Nephron (organoid): ENCODE measurements at regions not wholly inside any gene's neighbourhood (a gene's known extent, or its start where the extent isn't known, plus 50 kb on each side); places are given as distances from the start of the nearest gene placed in this dataset.

Experiments used
- H3K27ac Mint-ChIP-seq, 3 experiments: 2 replicates each; pipeline ENCODE4 v1.8.0; 2020; ENCODE audit warnings: mixed read lengths in 3 of 3, mild to moderate bottlenecking in 2 of 3, moderate library complexity in 1 of 3
- H3K27me3 Mint-ChIP-seq: 2 replicates; pipeline ENCODE4 v1.8.0; 2021; ENCODE audit warnings: low read depth, mild to moderate bottlenecking, moderate library complexity, mixed read lengths
- H3K36me3 Mint-ChIP-seq: 2 replicates; pipeline ENCODE4 v1.8.0; 2020; ENCODE audit warnings: low read depth, mixed read lengths
- H3K4me1 Mint-ChIP-seq: 2 replicates; pipeline ENCODE4 v1.8.0; 2020; ENCODE audit warnings: mixed read lengths
- H3K4me3 Mint-ChIP-seq, 3 experiments: 2 replicates each; pipeline ENCODE4 v1.8.0; 2020; ENCODE audit warnings: mild to moderate bottlenecking in 3 of 3, mixed read lengths in 3 of 3, moderate library complexity in 2 of 3
- H3K9me3 Mint-ChIP-seq: 2 replicates; pipeline ENCODE4 v1.8.0; 2020; ENCODE audit warnings: mixed read lengths
- TF ChIP-seq, protein P1 (sequence below), 3 experiments: fragments of 200-600 bp; sonication (generic); IDR thresholded peaks; one replicate each; pipeline ENCODE4 v1.5.0; 2021; ENCODE audit warnings: antibody characterized with exemption in 3 of 3; ENCODE audit not compliant: unreplicated experiment in 3 of 3

DNA sequence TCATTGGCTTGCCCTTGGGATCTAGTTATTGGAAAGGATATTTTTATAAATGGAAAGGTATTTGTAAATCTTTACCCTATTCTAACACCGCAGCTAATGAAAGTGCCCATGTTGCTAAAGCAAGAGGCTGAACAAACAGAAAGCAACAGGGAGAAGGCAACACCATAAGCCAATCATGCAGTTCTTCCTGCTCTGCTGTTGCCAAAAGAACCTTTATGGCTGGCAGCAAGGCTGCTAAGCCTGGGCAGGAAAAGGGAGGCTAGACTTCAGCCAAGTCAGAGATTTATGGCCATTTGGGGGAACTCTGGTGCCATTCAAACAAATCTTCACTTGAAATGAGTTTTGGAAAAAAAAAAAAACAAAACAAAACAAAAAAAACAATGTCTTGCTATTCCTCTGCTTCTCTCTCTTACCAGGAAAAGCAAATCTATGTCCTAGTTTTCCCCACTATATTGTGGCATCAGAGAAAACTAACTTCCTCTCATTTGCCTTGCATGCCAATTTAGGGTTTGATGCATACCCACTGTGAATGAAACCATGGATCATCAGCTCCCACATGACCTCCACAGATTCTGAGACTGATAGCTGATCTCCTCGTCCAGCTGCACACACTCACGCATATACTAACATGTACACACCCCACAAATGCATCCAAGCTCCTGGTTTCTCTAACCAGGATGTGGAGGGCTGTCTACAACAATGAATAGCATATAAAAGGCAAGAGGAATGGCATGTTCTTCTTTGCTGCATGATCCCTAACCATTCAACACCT, 179.3 kb downstream of the C1D start:
- H3K9me3 Mint-ChIP-seq, result no peaks in the 10 kb centered on the region
- peaks cover 37% of the 10 kb centered on the region for H3K4me1 Mint-ChIP-seq
- peak overlapping the region; percentile 53 to 83 (median 65) for H3K27ac Mint-ChIP-seq
- TF ChIP-seq, protein P1, sequence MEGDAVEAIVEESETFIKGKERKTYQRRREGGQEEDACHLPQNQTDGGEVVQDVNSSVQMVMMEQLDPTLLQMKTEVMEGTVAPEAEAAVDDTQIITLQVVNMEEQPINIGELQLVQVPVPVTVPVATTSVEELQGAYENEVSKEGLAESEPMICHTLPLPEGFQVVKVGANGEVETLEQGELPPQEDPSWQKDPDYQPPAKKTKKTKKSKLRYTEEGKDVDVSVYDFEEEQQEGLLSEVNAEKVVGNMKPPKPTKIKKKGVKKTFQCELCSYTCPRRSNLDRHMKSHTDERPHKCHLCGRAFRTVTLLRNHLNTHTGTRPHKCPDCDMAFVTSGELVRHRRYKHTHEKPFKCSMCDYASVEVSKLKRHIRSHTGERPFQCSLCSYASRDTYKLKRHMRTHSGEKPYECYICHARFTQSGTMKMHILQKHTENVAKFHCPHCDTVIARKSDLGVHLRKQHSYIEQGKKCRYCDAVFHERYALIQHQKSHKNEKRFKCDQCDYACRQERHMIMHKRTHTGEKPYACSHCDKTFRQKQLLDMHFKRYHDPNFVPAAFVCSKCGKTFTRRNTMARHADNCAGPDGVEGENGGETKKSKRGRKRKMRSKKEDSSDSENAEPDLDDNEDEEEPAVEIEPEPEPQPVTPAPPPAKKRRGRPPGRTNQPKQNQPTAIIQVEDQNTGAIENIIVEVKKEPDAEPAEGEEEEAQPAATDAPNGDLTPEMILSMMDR (IDR thresholded peaks at IDR 0.05; ENCODE audit: unreplicated experiment in 3 of 3), result no peak
- no peaks in the 10 kb centered on the region for H3K36me3 Mint-ChIP-seq
- H3K4me3 Mint-ChIP-seq, result no peak overlapping the region
- H3K27me3 Mint-ChIP-seq, result no peaks in the 10 kb centered on the region

DNA sequence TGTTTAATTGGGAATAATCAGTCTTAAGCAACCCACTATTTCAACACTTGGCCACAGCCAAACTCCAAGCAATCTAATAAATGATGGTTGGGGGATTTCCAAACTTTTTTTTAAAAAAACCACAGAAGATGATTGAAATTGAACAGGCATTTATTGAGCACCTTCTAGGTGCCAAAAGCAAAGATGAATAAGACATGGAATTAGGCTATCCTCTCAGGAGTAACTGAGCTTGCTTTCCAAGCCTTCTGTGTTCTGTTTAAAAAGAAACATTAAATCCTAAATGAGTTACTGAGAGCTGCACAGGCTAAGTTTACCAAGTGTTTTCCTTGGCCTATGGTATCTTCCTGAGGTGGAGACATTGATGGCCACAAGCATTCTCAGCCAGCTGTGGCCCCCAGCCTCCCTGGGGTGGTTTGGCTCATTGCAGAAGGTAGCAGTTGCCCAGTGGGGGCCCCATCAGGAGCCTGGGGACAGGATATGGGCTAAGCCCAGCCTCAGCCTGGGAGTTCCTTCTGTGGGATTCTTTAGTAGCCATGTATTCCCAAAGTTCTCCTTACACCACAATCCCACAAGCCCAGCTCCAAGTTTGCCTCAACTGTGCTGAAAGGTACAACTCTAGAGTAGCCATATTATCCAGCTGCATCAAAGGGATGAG, 174.3 kb downstream of the C1D start:
- Mint-ChIP-seq H3K36me3 (no peaks in the 10 kb centered on the region), H3K4me1 (peaks cover 15% of the 10 kb centered on the region), H3K27me3 (no peaks in the 10 kb centered on the region), H3K9me3 (no peaks in the 10 kb centered on the region), H3K4me3 (no peak overlapping the region), H3K27ac (no peak overlapping the region)
- TF ChIP-seq, protein P1 (IDR thresholded peaks at IDR 0.05; ENCODE audit: unreplicated experiment in 3 of 3), result no peak

DNA sequence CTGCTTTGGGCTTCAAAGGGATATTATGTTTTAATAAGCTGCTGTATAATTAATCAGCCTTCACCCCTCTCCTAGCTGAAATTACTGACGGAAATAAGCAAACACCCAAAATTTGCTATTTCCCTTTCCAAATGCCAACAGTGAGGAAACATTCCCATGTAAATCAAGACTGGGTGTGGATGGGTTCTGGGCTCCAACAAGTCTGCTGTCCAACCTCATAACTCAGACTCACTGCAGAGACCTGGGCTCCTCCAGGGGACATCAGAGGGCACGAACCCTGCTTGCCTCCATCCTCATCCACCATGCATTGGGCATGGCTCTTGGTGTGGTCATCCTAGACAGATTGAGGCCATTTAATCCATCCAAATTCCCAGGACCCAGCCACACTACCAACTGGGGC, 173.7 kb downstream of the C1D start:
- Mint-ChIP-seq H3K27me3 (peaks cover 3% of the 10 kb centered on the region), H3K4me3 (no peak overlapping the region), H3K4me1 (peaks cover 9% of the 10 kb centered on the region), H3K27ac (no peak overlapping the region), H3K36me3 (no peaks in the 10 kb centered on the region), H3K9me3 (no peaks in the 10 kb centered on the region)
- TF ChIP-seq, protein P1 (IDR thresholded peaks at IDR 0.05; ENCODE audit: unreplicated experiment in 3 of 3), result no peak

DNA sequence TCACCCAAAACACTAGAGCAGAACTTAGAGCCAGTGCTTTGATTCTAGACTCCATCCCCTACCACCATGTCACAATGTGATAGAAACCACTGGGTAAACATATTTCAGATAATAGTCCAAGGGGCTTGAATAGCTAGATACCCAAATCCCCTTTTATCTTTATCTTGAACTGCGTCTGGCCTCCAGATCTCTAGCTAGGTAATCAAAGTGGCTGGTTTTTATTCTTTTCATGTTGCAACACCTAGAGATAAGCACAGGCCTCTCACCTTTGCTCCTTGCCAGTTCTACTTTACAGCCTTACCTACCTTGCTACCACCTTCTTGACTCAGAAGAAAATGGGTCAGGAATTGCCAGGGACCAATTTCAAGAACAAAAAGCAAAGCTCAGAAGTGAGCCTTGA, 171.2 kb downstream of the C1D start:
- Mint-ChIP-seq H3K27me3 (peaks cover 7% of the 10 kb centered on the region), H3K27ac (no peak overlapping the region), H3K9me3 (no peaks in the 10 kb centered on the region), H3K4me3 (no peak overlapping the region), H3K4me1 (peaks cover 25% of the 10 kb centered on the region), H3K36me3 (no peaks in the 10 kb centered on the region)
- TF ChIP-seq, protein P1 (IDR thresholded peaks at IDR 0.05; ENCODE audit: unreplicated experiment in 3 of 3), result no peak

DNA sequence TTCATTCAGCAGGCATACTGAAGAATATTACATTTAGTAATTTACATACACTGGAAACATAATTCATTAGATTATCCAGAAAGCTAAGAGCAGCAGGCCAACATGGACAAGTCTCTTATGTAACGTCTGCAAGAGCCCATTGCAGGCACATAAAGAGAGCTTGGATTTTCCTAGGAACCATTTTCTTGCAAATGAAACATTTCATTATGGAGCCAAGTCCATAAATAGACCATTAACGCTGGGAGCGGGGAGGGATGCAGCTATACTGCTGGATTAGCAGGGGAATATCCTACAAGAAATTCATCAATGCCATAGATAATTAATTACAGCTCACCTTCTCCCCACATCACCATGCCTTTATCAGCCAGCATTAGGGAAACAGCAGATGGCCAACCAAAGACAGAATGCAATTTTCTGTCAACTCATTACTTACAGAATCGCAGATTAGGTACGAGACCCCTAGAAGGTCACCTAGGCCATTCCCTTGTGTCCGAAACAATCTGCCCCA, 170.4 kb downstream of the C1D start:
- Mint-ChIP-seq H3K4me1 (peaks cover 32% of the 10 kb centered on the region), H3K4me3 (no peak overlapping the region), H3K27ac (peak overlapping the region in 2 of 3 experiments; percentile 4 to 73), H3K9me3 (no peaks in the 10 kb centered on the region), H3K36me3 (no peaks in the 10 kb centered on the region), H3K27me3 (peaks cover 7% of the 10 kb centered on the region)
- TF ChIP-seq, protein P1 (IDR thresholded peaks at IDR 0.05; ENCODE audit: unreplicated experiment in 3 of 3), result no peak
